Hypothalamus (tissue), 51 donors: ENCODE measurements at regions not wholly inside any gene's neighbourhood (a gene's known extent, or its start where the extent isn't known, plus 50 kb on each side); places are given as distances from the start of the nearest gene placed in this dataset.

Source experiments
- DNase-seq, 51 donors: peaks; one replicate each; lab custom pipeline; 2025; lab: John Stamatoyannopoulos, UW

DNA sequence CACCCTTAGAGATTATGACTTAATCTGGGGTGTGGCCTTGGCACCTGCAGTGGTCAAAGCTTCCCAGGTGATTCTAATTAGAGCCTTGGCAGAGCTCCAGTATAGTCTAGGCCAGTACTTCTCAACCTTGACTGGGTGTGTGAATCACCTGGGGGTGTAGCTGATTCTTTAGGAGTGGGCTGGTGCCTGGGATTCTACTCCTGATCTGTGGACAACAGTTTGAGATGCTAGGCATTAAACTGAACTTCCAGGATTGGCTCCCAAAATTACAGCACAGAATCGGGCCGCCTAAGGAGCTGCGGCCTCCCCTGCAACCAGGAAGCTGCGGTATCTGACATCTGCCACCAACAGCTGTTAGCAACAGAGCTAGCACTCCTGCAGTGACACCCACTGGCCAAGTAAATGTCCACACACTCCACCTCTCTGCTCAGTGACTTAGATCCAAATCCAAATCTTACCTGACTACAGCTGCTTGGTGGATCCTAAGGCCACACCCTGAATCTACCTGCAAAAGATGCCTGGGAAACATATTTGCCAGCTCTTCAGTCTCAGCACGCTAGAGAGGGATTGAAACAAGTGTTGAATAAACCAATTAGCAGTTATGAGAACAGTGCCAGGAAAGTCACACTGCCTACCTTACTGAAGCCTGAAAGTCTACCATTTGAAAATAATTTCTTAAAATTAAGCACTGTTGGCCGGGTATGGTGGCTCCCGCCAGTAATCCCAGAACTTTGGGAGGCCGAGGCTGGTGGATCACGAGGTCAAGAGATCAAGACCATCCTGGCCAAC is 126.7 kb downstream of the UNC5CL start:
- peak in 18 of 51 donors; percentile 2 to 35 (median 14) for DNase-seq

- DNase-seq: no peak
Measured at GRCh38 chr6:40910260-40910893, 128.6 kb downstream of the UNC5CL start.

DNA sequence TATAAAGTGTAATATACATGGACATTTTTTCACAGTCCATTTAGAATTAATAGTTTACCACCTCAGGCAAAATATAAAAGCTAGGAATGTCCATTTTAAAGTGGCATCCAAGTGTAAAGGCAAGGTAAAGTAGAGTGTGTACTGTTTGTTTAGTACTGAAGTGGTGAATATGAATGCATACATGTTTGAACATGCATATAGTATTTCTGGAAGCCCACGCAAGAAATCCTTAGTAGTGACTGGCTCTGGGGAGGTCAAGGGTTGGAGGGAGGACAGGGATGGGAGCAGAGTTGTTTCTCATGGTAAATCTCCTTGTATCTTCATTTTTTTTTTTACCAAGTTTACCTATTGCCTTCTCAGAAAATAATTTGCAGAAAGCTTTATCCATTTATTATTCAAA is 129.2 kb downstream of the UNC5CL start:
- no peak for DNase-seq

DNA sequence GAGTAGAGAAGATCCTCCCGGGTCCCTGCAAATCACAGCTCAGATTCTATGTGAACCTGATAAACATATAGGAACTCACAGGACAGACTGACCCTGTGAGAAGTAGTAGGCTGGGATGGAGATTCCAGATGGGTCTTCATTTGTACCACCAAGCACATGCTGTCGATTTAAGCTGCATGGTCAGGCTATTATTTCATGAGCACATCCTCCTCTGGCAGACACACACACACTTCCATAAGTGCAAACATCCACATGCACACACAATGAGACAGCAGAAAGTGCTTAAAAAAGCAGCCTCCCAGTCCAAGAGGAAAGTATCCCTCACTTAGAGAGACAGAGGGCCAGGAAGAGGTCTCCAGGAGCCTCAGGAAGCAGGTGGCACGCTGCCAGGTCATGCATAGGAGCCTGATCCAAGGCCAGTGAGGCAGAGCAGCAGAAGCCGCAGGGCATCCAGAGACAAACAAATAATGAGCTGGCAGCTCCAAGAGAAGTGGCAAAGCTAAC is 131.8 kb downstream of the UNC5CL start:
- peak in 1 of 51 donors; percentile 6 for DNase-seq

GRCh38 chr6:40906759-40907158 is 132.3 kb downstream of the UNC5CL start:
- DNase-seq: no peak

- DNase-seq: no peak
Measured at GRCh38 chr6:40904583-40905194, 134.3 kb downstream of the UNC5CL start.

- peak in 1 of 51 donors; percentile 28 for DNase-seq
Measured at GRCh38 chr6:40903456-40903855, 135.6 kb downstream of the UNC5CL start.

- DNase-seq: no peak
Measured at GRCh38 chr6:40901322-40902055, 137.5 kb downstream of the UNC5CL start.

DNA sequence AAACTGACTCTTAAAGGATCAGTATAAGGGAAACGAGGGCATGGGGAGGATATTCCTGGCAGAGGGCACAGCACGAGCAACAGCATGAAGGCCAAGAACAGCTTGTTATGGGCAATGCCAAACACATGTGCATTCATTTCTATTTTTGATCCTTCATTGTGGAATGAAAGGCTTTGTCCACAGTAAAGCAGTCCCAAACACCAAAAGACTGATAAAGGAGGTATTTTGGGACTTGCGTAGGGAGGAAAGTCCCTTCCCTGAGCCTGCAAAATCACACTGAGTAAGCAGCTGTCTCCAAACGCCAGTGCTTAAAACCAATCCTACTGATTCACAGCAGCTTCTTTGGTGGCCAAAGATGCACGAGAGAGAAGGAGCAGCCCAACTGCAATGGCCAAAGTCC is 138.2 kb downstream of the UNC5CL start:
- DNase-seq: peak in 1 of 51 donors; percentile 23

DNA sequence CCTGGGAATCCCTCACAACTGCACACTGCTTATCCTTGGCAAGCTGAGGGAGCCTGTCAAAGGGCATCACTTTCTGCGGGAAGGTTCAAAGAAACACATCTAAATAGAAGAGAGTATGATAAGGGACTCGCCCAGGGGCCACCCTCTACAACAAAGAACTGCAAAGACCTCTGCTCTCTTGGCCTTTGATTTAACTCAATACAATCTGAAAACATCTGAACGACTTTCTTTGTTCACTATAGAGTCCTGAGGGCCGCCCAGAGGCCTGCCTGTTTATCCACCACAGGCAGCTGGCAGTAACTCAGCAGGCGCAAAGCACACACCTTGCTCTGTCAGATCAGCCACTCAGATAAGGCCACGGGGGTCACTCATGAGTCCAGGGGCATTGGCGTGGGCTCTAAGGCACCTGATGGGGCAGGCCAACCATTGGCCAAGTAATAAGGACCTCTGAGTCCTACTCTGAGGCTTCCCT is 139.3 kb downstream of the UNC5CL start:
- DNase-seq: no peak

DNA sequence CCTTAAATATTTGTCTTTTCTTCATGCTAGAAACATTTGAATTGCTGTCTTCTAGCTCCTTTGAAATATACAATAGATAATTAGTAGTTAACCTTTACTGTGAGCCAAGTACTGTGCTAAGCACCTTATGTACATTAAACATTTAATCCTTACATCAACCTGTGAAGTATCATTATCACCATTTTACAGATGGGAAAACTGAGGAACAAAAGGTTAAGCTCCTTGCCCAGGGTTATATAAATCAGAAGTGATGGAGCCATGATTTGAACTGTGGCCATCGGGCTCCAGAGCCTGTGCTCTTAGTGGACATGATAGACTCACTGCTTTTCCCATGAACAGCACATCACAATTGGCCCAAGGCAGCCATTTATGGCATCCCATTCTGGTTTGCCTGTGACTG is 140.9 kb downstream of the UNC5CL start:
- DNase-seq: no peak

- no peak for DNase-seq
Measured at GRCh38 chr6:40897390-40898003, 141.5 kb downstream of the UNC5CL start.

DNA sequence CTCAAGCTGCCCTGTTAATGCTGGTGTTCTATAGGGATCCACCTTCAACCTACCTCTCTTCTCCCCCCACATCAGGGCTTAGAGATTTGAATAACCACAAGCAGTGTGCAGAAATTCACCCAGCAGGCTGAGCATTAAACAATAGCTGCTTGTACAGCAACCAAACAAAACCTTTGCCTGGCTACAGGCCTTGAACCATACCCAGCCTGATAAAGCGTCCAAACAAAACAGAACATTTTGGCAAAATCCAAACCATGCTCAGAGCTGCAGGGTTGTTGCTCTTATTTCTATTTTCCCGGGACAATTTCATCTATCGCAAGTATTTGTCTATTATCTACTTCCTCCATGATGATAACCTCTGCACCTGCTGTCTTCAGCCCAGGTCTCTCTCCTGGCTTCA is 142.3 kb downstream of the UNC5CL start:
- DNase-seq: peak in 1 of 51 donors; percentile 2

GRCh38 chr6:40894962-40895799 is 143.8 kb downstream of the UNC5CL start:
- DNase-seq: peak in 24 of 51 donors; percentile 3 to 51 (median 14)

DNA sequence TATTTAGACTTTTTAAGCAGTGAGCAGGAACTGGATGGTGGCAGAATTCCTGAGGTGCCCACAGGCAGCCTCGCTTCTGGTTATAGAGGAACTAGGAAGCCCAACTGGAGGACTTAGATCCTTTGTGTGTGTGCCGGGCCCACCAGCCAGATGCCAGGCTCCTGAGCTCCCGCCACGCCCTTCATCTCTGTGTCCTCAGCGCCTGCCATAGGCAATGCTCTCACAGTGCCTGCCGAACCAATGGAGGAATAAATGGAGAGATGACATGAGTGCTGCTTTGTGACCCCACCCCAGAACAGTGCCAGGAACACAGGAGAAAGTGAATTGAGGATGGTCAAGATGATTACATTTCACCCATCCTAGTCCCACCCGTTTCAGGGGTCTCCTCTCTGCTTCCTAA is 146.0 kb downstream of the UNC5CL start:
- DNase-seq: no peak

GRCh38 chr6:40892223-40892622 is 146.8 kb downstream of the UNC5CL start:
- no peak for DNase-seq

GRCh38 chr6:40891686-40892085 is 147.3 kb downstream of the UNC5CL start:
- DNase-seq: no peak

DNA sequence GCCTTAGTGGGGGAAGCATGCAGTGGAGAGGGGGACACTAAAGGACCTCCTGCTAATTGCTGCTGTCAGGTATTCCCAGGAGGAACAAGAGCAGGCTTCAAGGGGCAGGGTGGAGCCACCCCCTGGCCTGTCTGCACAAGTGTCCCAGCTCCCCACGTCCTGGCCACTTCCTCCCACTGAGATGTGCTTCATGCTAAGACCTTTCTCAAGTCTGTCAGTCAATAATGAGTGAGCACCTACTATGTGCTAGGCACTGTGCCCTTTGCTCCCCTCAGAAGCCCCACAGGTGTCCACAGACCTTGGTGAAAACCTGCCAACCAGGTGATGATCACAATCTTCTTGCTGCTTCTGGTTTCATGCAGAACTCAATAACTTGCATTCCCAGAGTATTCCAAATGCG is 147.9 kb downstream of the UNC5CL start:
- no peak for DNase-seq

DNA sequence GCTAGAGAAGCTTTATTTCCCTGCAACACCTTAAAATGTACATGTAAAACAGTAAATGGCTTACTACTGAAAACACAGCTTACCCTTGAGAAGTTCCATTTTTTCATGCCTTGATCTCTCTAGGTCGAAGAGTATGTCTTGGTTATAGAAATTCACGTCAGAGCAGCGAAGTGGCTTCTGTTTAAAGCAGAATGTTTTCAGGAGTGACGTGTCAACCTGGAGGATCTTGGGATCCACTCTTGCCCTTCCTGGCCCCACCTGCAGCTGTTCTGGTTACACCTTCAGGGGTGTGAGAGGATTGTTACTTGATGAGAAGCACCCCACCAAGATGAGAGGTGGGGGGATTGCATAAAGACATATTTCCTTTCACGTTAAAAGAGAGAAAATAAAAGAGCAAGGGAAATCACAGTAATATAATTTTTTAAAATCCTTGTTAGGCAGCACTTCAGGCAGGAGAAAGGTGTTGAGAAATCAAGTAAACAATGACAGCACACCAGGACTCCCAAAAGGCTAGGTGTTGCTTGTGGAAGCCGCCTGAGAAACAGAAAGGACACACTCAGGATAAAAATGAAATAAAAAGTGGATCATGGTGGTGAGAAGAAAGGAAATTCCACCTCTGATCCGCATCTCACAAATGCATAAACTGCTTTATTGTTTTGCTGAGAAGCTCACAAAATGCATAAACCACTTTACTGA is 149.7 kb downstream of the UNC5CL start:
- no peak for DNase-seq
